ENCODE measurements at regions not wholly inside any gene's neighbourhood (a gene's known extent, or its start where the extent isn't known, plus 50 kb on each side); places are given as distances from the start of the nearest gene placed in this dataset.
"Not testable (repeated sequence)": the region's sequence is repeated elsewhere in the genome, so short reads cannot be mapped to it uniquely, and the experiment has no call there.

DNA sequence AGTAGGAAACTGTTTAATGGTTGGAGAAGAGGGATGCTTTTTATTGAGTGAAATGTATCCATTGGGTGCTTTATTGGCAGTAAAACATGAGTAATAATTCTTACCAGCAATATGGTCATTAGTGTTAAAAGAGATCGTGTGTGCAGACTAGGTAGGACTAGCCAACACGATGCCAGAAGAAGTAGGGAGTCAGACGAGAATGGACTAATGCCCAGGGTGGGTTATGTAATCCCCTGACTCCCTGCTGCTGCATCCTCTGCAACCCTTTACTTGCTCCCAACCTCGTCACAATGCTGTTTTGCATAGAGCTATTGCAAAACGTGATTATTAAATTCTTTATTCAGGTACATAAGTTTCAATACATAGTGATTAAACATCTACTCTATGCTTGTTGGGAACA lies 1213.7 kb downstream of the GATA3 start:
- DNase-seq = no peak

- DNase-seq = not testable (repeated sequence)
Observed at GRCh38 chr10:9273126-9273833, 1218.8 kb downstream of the GATA3 start.

DNA sequence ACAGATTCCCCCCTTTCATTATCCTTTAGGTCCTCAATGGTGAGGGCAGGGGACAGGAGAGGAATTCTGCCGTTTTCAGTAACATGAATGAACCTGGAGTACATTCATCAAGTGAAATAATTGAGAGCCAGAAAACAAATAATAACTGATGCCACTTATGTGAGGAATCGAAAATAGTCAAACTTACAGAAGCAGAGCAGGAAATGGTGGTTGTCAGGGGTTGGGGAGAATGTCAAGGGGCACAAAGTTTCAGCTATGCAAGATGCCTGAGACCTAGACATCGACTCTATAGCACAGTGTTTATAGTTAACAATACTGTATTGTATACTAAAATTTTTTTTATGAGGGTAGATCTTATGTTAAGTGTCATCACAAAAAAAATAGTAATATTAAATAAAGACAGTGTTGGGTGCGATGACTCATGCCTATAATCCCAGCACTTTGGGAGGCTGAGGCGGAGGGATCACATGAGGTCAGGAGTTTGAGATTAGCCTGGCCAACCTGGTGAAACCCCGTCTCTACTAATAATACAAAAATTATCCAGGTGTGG lies 1219.8 kb downstream of the GATA3 start:
- DNase-seq = no peak

DNA sequence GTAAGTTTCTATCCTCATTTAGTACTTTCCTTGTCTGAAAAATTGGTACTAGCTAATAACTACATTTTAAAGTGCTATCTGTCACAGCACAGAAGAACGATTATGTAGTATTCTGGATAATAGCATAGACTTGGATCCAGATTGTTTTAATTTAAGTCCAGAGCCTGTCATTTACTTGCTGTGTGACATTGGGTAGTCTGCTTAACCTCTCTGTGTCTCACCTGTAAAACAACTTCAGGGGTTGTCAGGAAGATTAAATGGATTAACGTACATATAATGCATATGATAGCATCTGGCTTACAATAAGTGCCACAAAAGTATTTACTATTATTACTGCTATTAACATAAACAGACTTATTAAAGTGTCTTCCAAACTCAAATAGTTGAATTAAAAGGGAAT lies 1221.4 kb downstream of the GATA3 start:
- DNase-seq = no peak

DNA sequence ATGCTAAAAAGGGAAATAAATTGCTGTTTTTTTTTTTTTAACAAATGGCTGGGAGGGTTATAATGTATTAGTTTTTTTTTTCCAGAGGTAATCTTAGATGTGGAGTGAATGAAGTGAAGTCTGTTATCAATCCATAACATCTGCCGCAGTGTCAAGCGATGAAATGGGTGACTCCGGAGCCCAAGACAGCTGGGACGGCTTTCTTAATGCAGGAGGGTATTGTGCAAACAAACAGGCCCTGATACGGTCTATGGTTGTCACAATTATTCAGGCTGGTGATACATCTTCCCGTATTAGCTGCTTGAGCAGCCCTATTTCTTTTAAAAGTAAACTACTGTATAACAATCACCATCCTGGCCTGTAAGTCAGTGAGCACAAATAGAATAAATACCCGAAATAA lies 1231.2 kb downstream of the GATA3 start:
- DNase-seq = no peak

DNA sequence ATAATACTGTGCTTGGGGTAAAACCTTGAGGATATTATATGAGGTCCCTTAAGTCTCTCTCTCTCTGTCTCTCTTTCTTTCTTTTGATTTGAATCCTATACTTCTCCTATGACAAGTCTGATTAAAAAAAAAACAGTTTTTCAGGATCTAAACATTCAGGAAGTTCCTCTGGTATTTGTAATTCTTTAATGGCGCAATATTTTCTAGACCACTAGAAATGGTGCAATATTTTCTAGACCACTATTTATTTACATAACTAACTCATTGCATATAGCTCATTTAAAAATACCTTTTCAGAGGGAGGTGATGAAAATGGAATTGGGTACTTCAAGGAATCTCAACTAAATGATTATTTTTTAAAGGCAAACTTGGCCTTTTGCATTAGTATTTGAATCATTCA lies 1235.3 kb downstream of the GATA3 start:
- no peak for DNase-seq

DNA sequence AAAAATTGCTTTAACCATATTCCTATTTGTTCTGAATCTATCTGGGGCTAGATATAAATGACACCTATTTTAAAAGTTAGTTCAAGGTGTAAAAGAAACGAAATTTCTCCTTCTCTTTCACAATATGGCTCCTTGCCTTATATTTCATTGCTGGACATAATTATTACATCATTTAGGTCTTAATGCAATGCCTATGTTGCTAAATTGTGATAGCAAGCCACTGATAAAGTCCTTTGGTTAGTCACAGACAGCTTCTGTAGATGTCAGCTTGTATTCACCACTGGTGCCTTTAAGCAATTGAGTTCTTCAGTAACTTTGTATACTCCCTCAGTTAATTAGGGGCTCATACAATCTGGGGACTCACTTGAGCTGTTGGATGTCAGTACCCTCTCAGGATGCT lies 1236.6 kb downstream of the GATA3 start:
- DNase-seq = no peak

- no peak for DNase-seq
Observed at GRCh38 chr10:9294132-9294663, 1239.7 kb downstream of the GATA3 start.

- no peak for DNase-seq
Observed at GRCh38 chr10:9294865-9295264, 1240.4 kb downstream of the GATA3 start.

GRCh38 chr10:9296190-9296589 lies 1241.7 kb downstream of the GATA3 start:
- DNase-seq = no peak

DNA sequence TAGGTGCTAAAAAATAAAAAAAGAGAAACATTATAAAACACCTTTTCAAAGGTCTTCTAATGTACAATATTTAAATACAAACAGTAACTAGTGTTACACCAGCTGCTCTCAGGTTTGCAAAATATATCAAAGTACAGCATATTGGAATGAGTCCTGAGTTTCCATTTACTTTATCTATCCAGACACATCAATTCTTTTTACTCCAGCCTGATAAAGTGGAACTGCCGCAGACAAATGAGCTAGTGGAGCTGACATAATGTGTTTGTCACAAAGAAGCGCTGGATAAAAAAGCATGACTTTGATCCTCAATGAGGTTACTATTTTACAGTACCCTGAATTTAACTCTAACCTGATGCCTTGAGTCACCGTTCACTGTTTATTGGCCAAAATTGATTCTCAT lies 1243.1 kb downstream of the GATA3 start:
- no peak for DNase-seq

DNA sequence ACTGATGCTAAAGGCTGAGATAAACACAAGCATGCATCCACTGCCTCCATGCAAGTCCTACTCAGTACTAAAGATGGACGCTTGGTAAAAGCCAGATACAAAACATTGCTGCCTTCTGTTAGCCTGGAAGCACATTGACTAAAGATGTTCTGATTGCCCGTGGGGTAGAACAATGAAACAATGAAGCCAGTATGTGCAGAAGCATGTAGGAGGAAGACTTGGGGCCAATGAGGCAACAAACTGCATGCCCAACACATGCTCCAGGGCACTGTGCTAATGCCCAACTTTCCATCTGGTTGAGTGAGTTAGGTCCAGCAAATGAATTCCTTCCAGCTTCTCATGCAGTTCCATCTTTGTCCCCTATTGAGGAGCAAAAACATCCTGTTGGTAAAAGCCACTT lies 1245.5 kb downstream of the GATA3 start:
- DNase-seq = no peak

DNA sequence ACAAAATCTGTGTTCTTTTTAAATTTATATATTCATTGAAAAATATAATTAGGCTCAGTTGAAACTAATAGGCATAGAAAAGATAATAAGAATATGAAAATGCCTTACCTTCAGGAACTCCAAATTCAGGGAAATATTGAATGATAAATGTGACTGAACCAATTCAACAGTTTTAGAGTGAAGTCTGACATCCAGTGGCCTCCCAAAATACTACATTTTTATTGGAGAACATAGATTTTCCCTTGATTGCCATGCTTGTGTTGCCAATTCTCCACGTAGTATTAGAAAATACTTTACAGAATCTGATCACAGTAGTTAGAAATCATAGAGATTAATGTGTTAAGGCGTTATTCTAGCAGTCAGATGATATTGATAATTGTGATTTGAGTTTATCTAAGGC lies 1246.7 kb downstream of the GATA3 start:
- DNase-seq = no peak

- no peak for DNase-seq
Observed at GRCh38 chr10:9301554-9301953, 1247.1 kb downstream of the GATA3 start.

DNA sequence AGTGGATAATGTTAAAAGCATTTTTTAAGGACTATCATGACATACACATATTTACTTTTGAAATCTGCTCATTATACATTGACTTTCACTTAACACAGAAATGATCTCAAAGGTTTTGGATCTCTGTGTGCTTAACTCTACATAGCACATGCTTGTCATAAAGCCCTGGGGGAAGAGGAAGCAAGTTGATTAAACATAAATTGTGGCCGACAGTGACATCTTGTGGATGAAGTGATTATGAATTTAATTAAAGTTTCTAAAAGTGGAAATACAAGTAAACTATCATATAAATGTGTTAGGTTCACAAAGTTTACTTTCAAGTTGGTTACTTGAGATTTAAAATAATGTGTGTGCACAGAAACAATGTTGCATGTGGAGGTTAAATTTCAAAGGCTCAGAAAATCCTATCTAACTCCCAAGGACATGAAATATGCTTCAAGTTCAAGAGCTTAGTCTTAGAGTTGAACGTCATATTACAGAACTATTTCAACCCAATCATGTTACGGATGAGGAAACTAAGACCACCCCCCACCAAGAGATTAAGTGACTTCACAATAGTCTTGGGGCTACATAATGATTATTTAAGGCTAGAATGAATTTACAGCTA lies 1247.8 kb downstream of the GATA3 start:
- peak; percentile 2 to 27 for DNase-seq

DNA sequence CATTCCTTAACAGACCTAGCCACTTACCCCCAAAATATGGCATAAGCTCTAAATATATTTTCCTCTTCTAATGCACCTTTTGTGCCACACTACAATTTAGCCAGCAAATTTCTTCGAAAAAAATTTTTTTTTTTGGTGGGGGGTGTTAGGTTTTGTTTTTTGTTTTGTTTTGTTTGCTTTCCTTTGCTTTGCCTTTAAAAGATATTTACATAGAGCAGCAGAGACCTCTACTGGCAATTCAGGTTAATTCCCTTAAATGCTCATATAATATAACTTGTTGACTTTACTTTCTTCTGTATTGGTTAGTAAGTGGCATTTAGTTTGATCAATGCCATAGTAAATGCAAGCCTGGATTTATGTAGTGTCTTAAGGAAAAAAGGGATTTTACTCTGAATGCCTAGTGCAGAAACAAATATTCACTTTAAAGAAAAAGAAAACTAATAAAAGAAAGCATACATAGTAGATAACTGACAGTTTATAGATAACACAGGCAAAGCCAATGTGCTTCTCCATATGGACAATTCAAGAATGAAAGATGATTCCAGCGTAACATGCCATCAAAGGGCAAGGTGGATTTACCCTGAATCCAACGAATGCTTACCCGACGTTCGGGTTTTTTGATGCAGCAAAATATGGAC lies 1250.6 kb downstream of the GATA3 start:
- no peak for DNase-seq

GRCh38 chr10:9311702-9312499 lies 1257.4 kb downstream of the GATA3 start:
- no peak for DNase-seq

- DNase-seq = no peak
Observed at GRCh38 chr10:9315292-9315691, 1260.8 kb downstream of the GATA3 start.

DNA sequence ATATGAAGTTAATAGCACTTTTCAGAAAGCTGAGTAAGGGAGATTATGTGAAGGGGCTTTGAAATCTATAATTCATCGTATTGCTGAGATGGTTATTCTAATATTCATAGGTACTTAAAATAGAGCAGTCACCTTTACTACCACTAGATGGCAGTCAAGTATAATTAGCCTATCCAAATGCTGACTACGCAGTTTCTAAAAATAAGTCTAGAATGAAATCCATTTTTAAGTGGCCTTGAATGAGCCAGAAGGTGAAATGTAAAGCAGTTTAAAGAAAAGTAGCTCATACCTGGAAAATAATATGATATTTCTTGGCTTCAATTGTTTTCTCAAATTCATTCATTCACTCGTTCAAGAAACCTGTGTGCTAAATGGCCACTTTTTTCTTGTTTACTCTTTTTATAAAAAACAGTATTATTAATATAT lies 1277.1 kb downstream of the GATA3 start:
- no peak for DNase-seq

GRCh38 chr10:9334270-9334669 lies 1279.8 kb downstream of the GATA3 start:
- DNase-seq = no peak

GRCh38 chr10:9339716-9340115 lies 1285.2 kb downstream of the GATA3 start:
- DNase-seq = no peak

DNA sequence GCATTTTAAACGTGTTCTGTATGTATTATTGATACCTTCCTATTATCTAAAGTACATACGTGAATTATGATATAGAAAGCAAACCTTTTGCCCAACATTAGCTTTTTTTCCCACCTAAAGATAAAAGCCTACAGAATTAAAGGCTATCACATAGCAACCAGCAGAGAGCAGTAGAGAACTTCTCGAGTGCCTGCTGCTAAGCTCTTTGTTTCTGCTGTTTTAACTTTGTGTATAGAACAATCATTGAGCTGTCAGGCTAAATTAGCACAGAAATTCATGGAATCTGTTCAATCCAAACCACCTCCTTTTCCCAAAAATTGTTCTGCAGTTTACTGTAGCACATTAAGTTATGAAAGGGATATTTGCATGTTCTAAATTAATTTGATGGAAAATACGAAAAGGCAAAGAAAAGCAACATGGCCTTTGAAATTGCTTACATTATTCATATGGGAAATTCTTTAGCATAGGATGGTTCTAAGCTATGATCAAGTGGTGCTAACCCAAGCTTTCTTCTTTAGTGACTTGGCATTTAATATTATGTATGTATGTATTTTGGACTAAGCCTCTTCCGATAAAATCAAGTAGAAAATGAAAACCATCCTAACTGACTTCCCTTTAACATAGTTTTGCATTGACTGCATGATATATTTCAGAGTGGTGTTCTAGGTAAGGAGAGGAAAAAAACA lies 1288.5 kb downstream of the GATA3 start:
- DNase-seq = no peak

Data from activated CD4-positive, alpha-beta T cell treated with anti-CD3 and anti-CD28 coated beads for 4 hours (primary cell).